HG03196 (cell line): ENCODE measurements at regions not wholly inside any gene's neighbourhood (a gene's known extent, or its start where the extent isn't known, plus 50 kb on each side); places are given as distances from the start of the nearest gene placed in this dataset.

Experiments
- ATAC-seq: cut with Tn5 transposase; IDR thresholded peaks from one replicate; pipeline ENCODE4 v1.9.1; 2021; ENCODE audit not compliant: unreplicated experiment

- no peak for ATAC-seq
Observed at GRCh38 chr12:124726596-124727263, 136.9 kb downstream of the SCARB1 start.

DNA sequence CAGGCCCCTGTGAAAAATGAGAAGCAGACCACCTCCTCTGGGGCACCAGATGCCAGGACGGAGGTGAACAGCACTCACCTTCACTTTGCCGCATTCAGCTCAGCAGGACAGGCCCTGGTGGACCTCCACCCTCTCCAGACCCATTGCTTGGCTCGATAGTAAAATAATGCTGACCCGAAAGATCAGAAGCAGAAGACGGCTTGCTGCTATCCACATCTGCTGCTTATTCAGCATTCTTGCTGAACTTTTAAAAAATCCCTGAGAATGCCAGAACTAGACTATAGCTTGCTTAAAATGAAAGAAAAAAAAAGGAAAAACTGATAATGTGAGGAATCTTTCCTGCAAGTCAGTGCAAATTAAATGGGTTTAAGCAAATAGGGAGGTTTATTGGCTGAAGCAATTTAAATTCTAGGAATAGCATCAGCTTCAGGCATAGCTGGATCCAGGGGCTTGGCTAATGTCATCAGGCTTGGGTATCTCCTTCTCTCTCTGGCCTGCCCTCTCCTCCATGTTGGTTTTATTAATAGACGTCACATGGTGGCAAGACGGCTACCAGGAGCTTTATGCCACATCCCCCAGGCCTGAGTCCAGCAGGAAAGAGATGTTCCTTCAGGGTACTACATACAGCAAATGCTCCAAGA lies 137.9 kb downstream of the SCARB1 start:
- no peak for ATAC-seq

GRCh38 chr12:124725099-124725498 lies 138.6 kb downstream of the SCARB1 start:
- ATAC-seq: no peak

DNA sequence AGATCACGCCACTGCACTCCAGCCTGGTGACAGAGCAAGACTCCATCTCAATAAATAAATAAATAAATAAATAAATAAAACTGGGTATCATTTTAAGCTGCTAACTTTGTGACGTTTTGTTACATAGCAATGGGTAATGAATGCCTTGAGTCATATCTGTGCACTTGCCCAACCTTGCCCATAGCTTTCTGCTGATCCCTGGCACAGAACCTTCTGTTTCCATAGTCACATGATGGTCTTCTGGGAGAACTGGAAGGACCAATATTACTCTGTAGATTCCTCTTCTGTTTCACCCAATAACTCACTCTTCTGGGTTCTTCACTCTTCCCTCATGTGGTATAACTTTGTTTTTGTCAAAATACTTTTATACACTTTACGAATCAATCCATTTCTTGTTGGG lies 140.8 kb downstream of the SCARB1 start:
- ATAC-seq: no peak

- ATAC-seq: no peak
Observed at GRCh38 chr12:124721501-124722162, 142.0 kb downstream of the SCARB1 start.

GRCh38 chr12:124720681-124721500 lies 142.8 kb downstream of the SCARB1 start:
- no peak for ATAC-seq

GRCh38 chr12:124720004-124720680 lies 143.5 kb downstream of the SCARB1 start:
- no peak for ATAC-seq

DNA sequence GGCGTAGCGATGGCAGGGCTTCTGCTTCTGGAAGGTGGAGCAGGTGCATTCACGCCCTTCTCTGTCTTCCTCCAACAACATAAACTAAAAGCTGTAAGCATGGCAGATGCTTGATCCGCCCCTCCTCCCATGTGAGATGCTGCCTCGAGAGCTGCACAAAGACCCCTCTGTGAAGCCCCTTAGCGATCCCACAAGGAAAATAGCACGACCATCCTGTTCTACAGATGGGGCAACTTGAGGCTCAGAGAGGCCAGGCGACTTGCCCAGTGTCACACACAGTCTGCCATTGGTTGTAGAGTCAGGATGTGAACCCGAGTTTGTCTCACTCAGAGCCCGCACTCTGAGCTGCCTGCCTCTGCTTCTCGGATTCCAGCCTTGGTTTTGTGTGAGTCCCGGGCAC lies 144.4 kb downstream of the SCARB1 start:
- ATAC-seq: no peak

- no peak for ATAC-seq
Observed at GRCh38 chr12:124718458-124718857, 145.2 kb downstream of the SCARB1 start.

DNA sequence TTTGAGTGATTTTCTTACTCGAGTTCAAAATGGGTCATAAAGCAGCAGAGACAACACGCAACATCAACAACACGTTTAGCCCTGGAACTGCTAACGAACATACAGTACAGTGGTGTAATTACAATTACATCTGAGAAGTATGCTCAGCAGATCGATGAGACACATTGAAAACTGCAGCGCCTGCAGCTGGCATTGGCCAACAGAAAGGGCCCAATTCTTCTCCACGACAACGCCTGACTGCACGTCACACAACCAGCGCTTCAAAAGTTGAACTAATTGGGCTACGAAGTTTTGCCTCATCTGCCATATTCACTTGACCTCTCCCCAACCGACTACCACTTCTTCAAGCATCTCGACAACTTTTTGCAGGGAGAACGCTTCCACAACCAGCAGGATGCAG lies 145.6 kb downstream of the SCARB1 start:
- ATAC-seq: no peak

DNA sequence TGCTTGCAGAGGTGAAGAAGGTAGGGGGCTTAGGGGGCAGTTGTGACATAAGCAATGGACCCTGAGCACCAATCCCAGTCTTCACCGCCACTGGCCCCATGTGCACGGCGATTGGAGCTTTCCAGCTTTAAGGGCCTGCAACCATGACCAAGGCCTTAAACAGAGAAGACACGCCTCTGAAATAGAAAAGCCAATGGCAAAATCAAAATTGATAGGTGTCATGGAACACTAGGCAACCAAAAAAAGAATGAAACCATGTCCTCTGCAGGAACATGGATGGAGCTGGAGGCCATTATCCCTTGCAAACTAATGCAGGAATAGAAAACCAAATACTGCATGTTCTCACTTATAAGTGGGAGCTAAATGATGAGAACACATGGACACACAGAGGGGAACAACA lies 146.3 kb downstream of the SCARB1 start:
- no peak for ATAC-seq

DNA sequence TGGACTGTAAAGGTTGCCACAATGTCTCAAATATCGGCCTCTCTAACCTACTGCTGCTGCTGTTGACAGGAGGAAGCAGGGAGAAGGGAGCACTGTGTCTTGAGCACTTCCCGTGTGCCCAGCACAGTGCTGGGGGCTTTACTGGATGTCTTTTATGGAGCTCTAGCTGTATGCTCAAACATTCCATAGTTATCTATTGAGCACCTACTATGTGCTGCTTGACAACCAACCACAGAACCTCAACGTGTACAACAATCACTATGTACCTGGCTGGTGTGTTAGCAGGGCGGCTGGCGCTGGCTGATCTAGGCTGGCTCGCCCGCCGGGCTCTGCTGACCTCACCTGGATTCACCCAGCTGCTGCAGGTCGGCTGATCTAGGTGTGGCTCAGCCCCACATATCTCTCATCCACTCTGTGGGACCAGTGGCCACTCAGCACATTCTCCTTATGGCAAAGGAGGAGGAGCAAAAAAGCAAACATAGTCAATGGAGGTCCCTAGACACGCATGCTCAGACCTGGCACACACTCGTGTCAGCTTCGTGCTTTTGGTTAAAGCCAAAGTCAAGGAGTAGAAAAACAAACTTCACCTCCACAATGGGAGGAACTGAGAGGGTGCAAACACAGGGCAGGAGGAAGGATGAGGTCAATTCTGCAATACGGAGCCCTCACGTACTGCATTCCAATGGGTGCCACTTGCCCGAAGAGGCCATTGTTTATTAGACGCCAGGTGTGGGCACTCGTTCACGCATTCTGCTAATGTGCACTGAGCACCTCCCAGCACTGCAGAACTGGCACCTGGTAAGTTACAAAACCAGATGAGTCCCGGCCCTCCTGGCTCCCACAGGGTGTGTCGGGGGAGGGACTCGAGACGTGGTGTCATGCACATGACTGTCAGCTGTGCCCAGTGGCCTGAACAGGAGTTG lies 147.2 kb downstream of the SCARB1 start:
- ATAC-seq: no peak

- ATAC-seq: no peak
Observed at GRCh38 chr12:124715121-124715990, 147.9 kb upstream of the NCOR2 start.

- peak; percentile 66 for ATAC-seq
Observed at GRCh38 chr12:124713436-124714082, 146.1 kb upstream of the NCOR2 start.

DNA sequence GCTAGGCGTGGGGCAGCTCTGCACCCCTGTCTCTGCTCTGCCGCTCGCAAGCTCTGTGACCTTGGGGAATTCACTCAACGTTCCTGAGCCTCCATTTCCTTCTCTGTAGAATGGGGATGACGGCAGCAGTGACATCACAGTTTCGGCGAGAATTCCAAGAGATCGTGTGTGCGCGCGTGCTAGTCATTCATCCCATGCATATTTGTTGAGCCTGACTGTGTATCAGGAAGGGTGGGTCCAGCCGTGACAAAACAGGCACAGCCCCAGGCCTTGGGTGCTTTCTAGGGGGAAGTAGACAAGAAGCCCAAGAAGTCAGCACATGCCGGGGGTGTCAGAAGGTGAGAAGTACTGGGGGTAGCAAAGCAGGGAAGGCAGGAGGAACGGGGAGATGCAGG lies 145.6 kb upstream of the NCOR2 start:
- ATAC-seq: peak; percentile 22

GRCh38 chr12:124711344-124711743 lies 143.9 kb upstream of the NCOR2 start:
- no peak for ATAC-seq

- ATAC-seq: no peak
Observed at GRCh38 chr12:124709722-124710687, 142.6 kb upstream of the NCOR2 start.
